ENCODE measurements at regions not wholly inside any gene's neighbourhood (a gene's known extent, or its start where the extent isn't known, plus 50 kb on each side); places are given as distances from the start of the nearest gene placed in this dataset.

DNA sequence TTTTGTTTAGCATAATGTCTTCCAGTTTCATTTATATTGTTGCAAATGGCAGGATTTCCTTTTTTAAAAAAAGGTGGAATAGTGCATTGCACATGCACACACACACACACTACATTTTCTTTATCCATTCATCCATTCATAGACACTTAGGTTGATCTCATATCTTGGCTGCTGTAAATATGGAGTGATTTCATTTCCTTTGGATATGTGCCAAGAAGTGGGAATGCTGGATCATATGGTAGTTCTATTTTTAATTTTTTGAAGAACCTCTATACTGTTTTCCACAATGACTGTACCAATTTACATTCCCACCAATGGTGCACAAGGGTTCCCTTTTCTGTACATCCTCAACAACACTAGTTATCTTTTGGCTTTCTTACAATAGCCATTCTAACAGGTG, 68.9 kb downstream of the EBLN1 start:
- TF ChIP-seq, protein P1, sequence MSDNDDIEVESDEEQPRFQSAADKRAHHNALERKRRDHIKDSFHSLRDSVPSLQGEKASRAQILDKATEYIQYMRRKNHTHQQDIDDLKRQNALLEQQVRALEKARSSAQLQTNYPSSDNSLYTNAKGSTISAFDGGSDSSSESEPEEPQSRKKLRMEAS (IDR thresholded peaks at IDR 0.05) = no peak
- TF ChIP-seq EP300 (IDR thresholded peaks at IDR 0.05; ENCODE audit: borderline replicate concordance) (no peak), CREB1 (IDR thresholded peaks at IDR 0.05; ENCODE audit: low read depth) (no peak), TCF12 (IDR thresholded peaks at IDR 0.05; ENCODE audit: low read depth) (no peak), TEAD4 (IDR thresholded peaks at IDR 0.05) (no peak), NFIC (IDR thresholded peaks at IDR 0.05) (0 out of 2 replicates have a peak, but pooled peaks have one; percentile 17), REST (IDR thresholded peaks at IDR 0.05; ENCODE audit: low read depth) (no peak)

DNA sequence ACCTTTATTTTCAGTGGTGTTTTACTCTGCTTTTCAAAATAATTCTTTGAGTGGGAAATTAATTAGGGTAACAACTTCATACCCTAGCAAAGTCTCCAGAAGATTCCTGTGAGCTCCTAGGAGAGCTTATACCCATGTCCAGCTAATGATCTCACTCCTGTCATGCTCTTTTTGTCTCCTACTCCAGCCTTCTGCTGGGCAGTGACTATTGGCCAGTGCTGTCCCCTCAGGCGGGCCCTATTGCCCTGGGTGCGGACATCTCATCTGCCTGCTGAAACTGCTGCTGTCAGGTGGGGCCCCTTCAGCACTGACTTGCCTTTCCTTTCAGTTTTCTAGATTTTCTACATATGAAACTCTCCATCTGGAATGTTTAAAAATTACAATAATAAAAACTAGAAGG, 80.3 kb downstream of the EBLN1 start:
- TF ChIP-seq YY1 (IDR thresholded peaks at IDR 0.05; ENCODE audit: low read depth) = no peak
- no peak for TF ChIP-seq TAF1 (IDR thresholded peaks at IDR 0.05; ENCODE audit: low read depth)
- no peak for TF ChIP-seq EGR1 (IDR thresholded peaks at IDR 0.05)
- no peak for TF ChIP-seq NFIC (IDR thresholded peaks at IDR 0.05)
- TF ChIP-seq TEAD4 (IDR thresholded peaks at IDR 0.05) = no peak
- TF ChIP-seq USF1 (IDR thresholded peaks at IDR 0.05) = no peak
- no peak for TF ChIP-seq REST (IDR thresholded peaks at IDR 0.05; ENCODE audit: low read depth)
- TF ChIP-seq EP300 (IDR thresholded peaks at IDR 0.05; ENCODE audit: borderline replicate concordance) = no peak
- TF ChIP-seq RAD21 (IDR thresholded peaks at IDR 0.05; ENCODE audit: low read depth) = no peak
- TF ChIP-seq, protein P1 (IDR thresholded peaks at IDR 0.05) = no peak
- TF ChIP-seq TCF12 (IDR thresholded peaks at IDR 0.05; ENCODE audit: low read depth) = no peak
- TF ChIP-seq ZBTB7A (IDR thresholded peaks at IDR 0.05; ENCODE audit: low read depth) = no peak
- TF ChIP-seq FOXM1 (IDR thresholded peaks at IDR 0.05; ENCODE audit: borderline replicate concordance, low read depth) = no peak
- no peak for TF ChIP-seq CREB1 (IDR thresholded peaks at IDR 0.05; ENCODE audit: low read depth)

GRCh38 chr10:22135591-22135990, 82.2 kb downstream of the EBLN1 start:
- no peak for TF ChIP-seq USF1 (IDR thresholded peaks at IDR 0.05)
- no peak for TF ChIP-seq CEBPB (IDR thresholded peaks at IDR 0.05)
- TF ChIP-seq ZBTB7A (IDR thresholded peaks at IDR 0.05; ENCODE audit: low read depth) = no peak
- no peak for TF ChIP-seq EP300 (IDR thresholded peaks at IDR 0.05; ENCODE audit: borderline replicate concordance)

DNA sequence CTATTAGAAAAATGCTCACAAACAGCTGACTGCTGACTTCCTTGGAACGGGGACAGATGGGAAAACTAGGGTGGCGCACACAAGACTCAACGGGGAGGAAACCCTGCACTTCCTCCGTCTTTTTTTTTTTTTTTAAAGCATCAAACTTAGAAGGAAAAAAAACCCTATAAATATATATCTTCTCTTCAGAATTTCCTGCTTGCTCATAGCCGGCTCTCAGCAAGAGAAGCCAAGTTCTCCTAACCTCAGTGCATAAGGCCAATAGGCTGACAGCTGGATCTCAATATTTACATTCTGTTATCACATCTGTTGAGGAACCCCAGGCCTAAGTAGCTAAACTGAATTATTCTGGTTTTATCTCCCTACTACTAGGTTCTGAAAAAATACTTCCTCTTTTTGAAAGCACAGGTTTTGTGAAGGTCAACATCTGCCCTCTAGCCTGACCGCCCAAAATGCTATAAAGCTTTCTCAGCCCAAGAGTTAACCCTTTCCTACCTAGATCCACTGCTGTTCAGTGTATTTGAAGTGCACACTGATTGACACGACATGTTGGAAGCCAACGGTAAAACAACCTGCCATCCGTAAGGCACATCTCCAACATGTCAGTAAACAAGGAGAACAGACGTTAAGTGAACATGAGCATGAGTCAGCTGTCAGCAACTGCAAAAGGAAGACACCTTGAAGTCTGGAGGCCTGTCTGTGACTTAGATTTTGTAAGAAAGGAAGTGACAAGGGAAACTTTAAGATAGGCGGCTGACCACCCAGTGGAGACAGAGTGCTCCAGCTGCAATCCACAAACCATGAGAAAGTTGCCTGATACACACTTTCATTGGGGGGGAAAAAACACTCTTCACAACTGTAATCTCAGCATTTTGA, 83.8 kb downstream of the EBLN1 start:
- no peak for TF ChIP-seq ZBTB7A (IDR thresholded peaks at IDR 0.05; ENCODE audit: low read depth)
- TF ChIP-seq CREB1 (IDR thresholded peaks at IDR 0.05; ENCODE audit: low read depth) = no peak
- TF ChIP-seq RAD21 (IDR thresholded peaks at IDR 0.05; ENCODE audit: low read depth) = no peak
- no peak for TF ChIP-seq EGR1 (IDR thresholded peaks at IDR 0.05)
- no peak for TF ChIP-seq TAF1 (IDR thresholded peaks at IDR 0.05; ENCODE audit: low read depth)
- no peak for TF ChIP-seq REST (IDR thresholded peaks at IDR 0.05; ENCODE audit: low read depth)
- TF ChIP-seq, protein P1 (IDR thresholded peaks at IDR 0.05) = no peak
- no peak for TF ChIP-seq YY1 (IDR thresholded peaks at IDR 0.05; ENCODE audit: low read depth)
- no peak for TF ChIP-seq FOXM1 (IDR thresholded peaks at IDR 0.05; ENCODE audit: borderline replicate concordance, low read depth)

Data from Ishikawa (cell line).